HepG2 (cell line): ENCODE measurements at regions not wholly inside any gene's neighbourhood (a gene's known extent, or its start where the extent isn't known, plus 50 kb on each side); places are given as distances from the start of the nearest gene placed in this dataset.

Experiments used
- ATAC-seq: fragments of 200-7000 bp; cut with Tn5 transposase; 3 replicates; pipeline ENCODE4 v1.9.1; 2020; ENCODE audit warnings: mild to moderate bottlenecking, moderate library complexity
- BruUV-seq: library from RNA; stranded (reverse); fragments of 400-500 nt; replicated peaks from 2 replicates; lab custom pipeline; 2021; lab: Mats Ljungman, UMichigan
- CTCF ChIA-PET: fragments of 300-600 bp; formaldehyde crosslinking; extraction: SDS; loops from one replicate; lab custom pipeline; 2021; ENCODE audit warnings: low total read pairs, inconsistent platforms, low intra/inter-chr PET ratio; lab: Yijun Ruan, JAX
- POLR2A ChIA-PET: fragments of 350-600 bp; sonication (Branson Sonifier 250); formaldehyde crosslinking; loops from one replicate; lab custom pipeline; 2020; ENCODE audit warnings: antibody characterized with exemption, inconsistent platforms; lab: Yijun Ruan, JAX
- DNase-seq: peaks from one replicate; pipeline ENCODE4 v3.0.0-alpha.2; 2015; ENCODE audit warnings: low spot score
- FAIRE-seq: peaks from 3 replicates; lab custom pipeline; 2011; peaks lifted over from hg19 to GRCh38; lab: Jason Lieb, UNC
- H2AFZ ChIP-seq: one replicate; pipeline ENCODE4 v1.6.1; 2011; ENCODE audit warnings: low read length, inconsistent platforms
- H3K27ac ChIP-seq: fragments of 300-600 bp; 3 replicates; pipeline ENCODE4 v1.8.0; 2011; ENCODE audit warnings: mixed run types, mild to moderate bottlenecking, mixed read lengths, low read length, inconsistent platforms; ENCODE audit not compliant: insufficient read depth; ENCODE audit errors: extremely low read length
- H3K27me3 ChIP-seq, 2 experiments: fragments of 200-600 bp in 1 of 2; 2 replicates in 1 of 2; 3 replicates in 1 of 2; pipeline versions ENCODE4 v1.6.0 to v1.8.0; 2011; ENCODE audit warnings: low read length in 2 of 2, mild to moderate bottlenecking in 2 of 2, moderate library complexity in 2 of 2, inconsistent platforms in 1 of 2; ENCODE audit not compliant: insufficient read depth in 2 of 2, control insufficient read depth in 1 of 2
- H3K36me3 ChIP-seq, 2 experiments: fragments of 200-600 bp in 1 of 2; replicated peaks in 1 of 2; 2 replicates in 1 of 2; 3 replicates in 1 of 2; pipeline versions ENCODE4 v1.5.1 to v1.8.0; 2011; ENCODE audit warnings: low read length in 2 of 2, inconsistent platforms in 1 of 2; ENCODE audit not compliant: insufficient read depth in 2 of 2, control insufficient read depth in 1 of 2
- H3K4me1 ChIP-seq: 2 replicates; pipeline ENCODE4 v1.5.1; 2012; ENCODE audit warnings: low read length, inconsistent platforms; ENCODE audit not compliant: insufficient read depth
- H3K4me2 ChIP-seq: 2 replicates; pipeline ENCODE4 v1.6.0; 2011; ENCODE audit warnings: low read depth, low read length, inconsistent platforms
- H3K4me3 ChIP-seq, 3 experiments: fragments of 200-600 bp in 1 of 3; sonication (generic), shearing (Covaris generic) in 1 of 3; replicated peaks in 1 of 3; 2 replicates each; pipeline ENCODE4 v1.5.1; 2011 to 2016; ENCODE audit warnings: low read length in 3 of 3, inconsistent platforms in 2 of 3, low read depth in 2 of 3, mild to moderate bottlenecking in 2 of 3, control low read depth in 1 of 3, mixed read lengths in 1 of 3; ENCODE audit not compliant: insufficient read depth in 1 of 3
- H3K79me2 ChIP-seq: one replicate; pipeline ENCODE4 v1.6.1; 2011; ENCODE audit warnings: low read length, inconsistent platforms; ENCODE audit not compliant: insufficient read depth
- H3K9ac ChIP-seq: 2 replicates; pipeline ENCODE4 v1.6.0; 2011; ENCODE audit warnings: mild to moderate bottlenecking, low read depth, low read length, inconsistent platforms; ENCODE audit not compliant: insufficient read depth
- H3K9me3 ChIP-seq: 2 replicates; pipeline ENCODE4 v1.5.1; 2012; ENCODE audit warnings: mild to moderate bottlenecking, low read length
- H4K20me1 ChIP-seq: 2 replicates; pipeline ENCODE4 v1.6.0; 2011; ENCODE audit warnings: inconsistent platforms, mild to moderate bottlenecking, low read length, moderate library complexity; ENCODE audit not compliant: insufficient read depth
- AKNA ChIP-seq: sonication (generic); formaldehyde crosslinking; IDR thresholded peaks from 2 replicates; pipeline ENCODE4 v1.4.0; 2020; ENCODE audit warnings: missing genetic modification reagents, borderline replicate concordance
- ATF6 ChIP-seq: sonication (generic); formaldehyde crosslinking; conservative IDR thresholded peaks from 2 replicates; pipeline ENCODE4 v1.4.0; 2020; ENCODE audit warnings: missing genetic modification reagents
- FOXK2 ChIP-seq: fragments of 450-650 bp; IDR thresholded peaks from 2 replicates; pipeline ENCODE4 v1.6.1; 2016
- HDAC2 ChIP-seq: sonication (generic); formaldehyde crosslinking; IDR thresholded peaks from 2 replicates; pipeline ENCODE4 v1.4.0; 2020; ENCODE audit warnings: missing genetic modification reagents
- KLF12 ChIP-seq: sonication (generic); formaldehyde crosslinking; IDR thresholded peaks from 2 replicates; pipeline ENCODE4 v1.4.0; 2020; ENCODE audit warnings: missing genetic modification reagents, borderline replicate concordance
- RBM22 ChIP-seq: fragments of 200-400 bp; formaldehyde crosslinking; optimal IDR thresholded peaks from 2 replicates; pipeline ENCODE3; 2017; ENCODE audit warnings: mild to moderate bottlenecking, low read length, moderate library complexity
- ZBTB21 ChIP-seq: sonication (generic); formaldehyde crosslinking; IDR thresholded peaks from 2 replicates; pipeline ENCODE4 v1.4.0; 2020; ENCODE audit warnings: missing genetic modification reagents
- ZFY ChIP-seq: sonication (generic); formaldehyde crosslinking; IDR thresholded peaks from 2 replicates; pipeline ENCODE4 v1.4.0; 2020; ENCODE audit warnings: missing genetic modification reagents
- ZHX2 ChIP-seq, 2 experiments: sonication (generic) in 1 of 2; formaldehyde crosslinking in 1 of 2; IDR thresholded peaks; 2 replicates each; pipeline versions ENCODE4 v1.6.1 to v1.9.0; 2014 to 2022; ENCODE audit warnings: antibody characterized with exemption in 1 of 2, borderline replicate concordance in 1 of 2, inconsistent platforms in 1 of 2, low read depth in 1 of 2, missing genetic modification reagents in 1 of 2
- ZNF350 ChIP-seq: sonication (generic); formaldehyde crosslinking; IDR thresholded peaks from 2 replicates; pipeline ENCODE4 v1.4.0; 2020; ENCODE audit warnings: mild to moderate bottlenecking, low read depth, missing genetic modification reagents, borderline replicate concordance
- in situ Hi-C: cut with HindIII; loops from 2 replicates; pipeline ENCODE4 v1.10.0; 2017; ENCODE audit warnings: low pct_unique_long_range_greater_than_20kb; ENCODE audit not compliant: extremely low pct_ligation_motif_present
- intact Hi-C: fragments of 100-400 bp; cut with micrococcal nuclease; formaldehyde crosslinking; loops from one replicate; pipeline ENCODE4 v1.10.0; 2022; ENCODE audit not compliant: unreplicated experiment

GRCh38 chr12:82596483-82596882, 90.2 kb upstream of the TMTC2 start (continued):
- no peak for TF ChIP-seq ZHX2 (IDR thresholded peaks at IDR 0.05; ENCODE audit: low read depth)
- no peak for TF ChIP-seq ZHX2 (CRISPR knock-in tag; IDR thresholded peaks at IDR 0.05; ENCODE audit: borderline replicate concordance)
- TF ChIP-seq ZFY (CRISPR knock-in tag): no peak
- no peak for TF ChIP-seq HDAC2 (CRISPR knock-in tag)

GRCh38 chr12:82600379-82600778, 86.3 kb upstream of the TMTC2 start:
- BruUV-seq: no TSS peak
- Histone ChIP-seq H3K36me3 (no peaks in the 10 kb centered on the region), H3K4me3 (no peak overlapping the region), H3K9ac (no peak overlapping the region), H2AFZ (no peak overlapping the region), H3K27ac (no peak overlapping the region), H3K9me3 (0 out of 2 replicates have a peak, but pooled peaks cover 7% of the 10 kb centered on the region), H3K4me1 (no peaks in the 10 kb centered on the region), H4K20me1 (no peaks in the 10 kb centered on the region), H3K79me2 (no peaks in the 10 kb centered on the region), H3K4me2 (no peak overlapping the region), H3K27me3 (no peaks in the 10 kb centered on the region; a peak in 1 of 5 replicates)
- CTCF ChIA-PET: no interaction called here
- DNase-seq: no peak
- no peak for ATAC-seq
- FAIRE-seq: no peak
- in situ Hi-C loops (no loop called here), intact Hi-C loops (no loop called here)
- POLR2A ChIA-PET: no interaction called here
- no peak for TF ChIP-seq ATF6 (CRISPR knock-in tag)
- TF ChIP-seq ZNF350 (CRISPR knock-in tag): no peak
- no peak for TF ChIP-seq ZBTB21 (CRISPR knock-in tag)
- TF ChIP-seq FOXK2: no peak
- TF ChIP-seq KLF12: no peak
- no peak for TF ChIP-seq AKNA
- no peak for TF ChIP-seq RBM22
